GM12875 (cell line): ENCODE measurements at regions not wholly inside any gene's neighbourhood (a gene's known extent, or its start where the extent isn't known, plus 50 kb on each side); places are given as distances from the start of the nearest gene placed in this dataset.

ENCODE experiments used
- H3K4me3 ChIP-seq: one replicate; pipeline ENCODE4 v1.5.1; 2011; ENCODE audit warnings: low read depth, low read length, control low read depth
- CTCF ChIP-seq: IDR thresholded peaks from 2 replicates; pipeline ENCODE4 v1.5.1; 2011; ENCODE audit warnings: low read depth, mild to moderate bottlenecking, control low read depth, inconsistent platforms, low read length, moderate library complexity, borderline replicate concordance; ENCODE audit not compliant: insufficient read depth

GRCh38 chr2:217163987-217164386, 304.1 kb upstream of the TNP1 start:
- no peak for TF ChIP-seq CTCF
- H3K4me3 ChIP-seq, result no peak overlapping the region

GRCh38 chr2:217162533-217162932, 302.7 kb upstream of the TNP1 start:
- H3K4me3 ChIP-seq, result no peak overlapping the region
- no peak for TF ChIP-seq CTCF

- TF ChIP-seq CTCF, result no peak
- no peak overlapping the region for H3K4me3 ChIP-seq
These were observed 301.4 kb upstream of the TNP1 start for GRCh38 chr2:217160978-217161973.

GRCh38 chr2:217160103-217160743, 300.4 kb upstream of the TNP1 start:
- no peak for TF ChIP-seq CTCF
- no peak overlapping the region for H3K4me3 ChIP-seq

- TF ChIP-seq CTCF, result no peak
- no peak overlapping the region for H3K4me3 ChIP-seq
These were observed 299.1 kb upstream of the TNP1 start for GRCh38 chr2:217158928-217159327.

- H3K4me3 ChIP-seq, result no peak overlapping the region
- no peak for TF ChIP-seq CTCF
These were observed 297.7 kb upstream of the TNP1 start for GRCh38 chr2:217157581-217157980.
